Esophagus squamous epithelium (tissue), 4 donors: ENCODE measurements at regions not wholly inside any gene's neighbourhood (a gene's known extent, or its start where the extent isn't known, plus 50 kb on each side); places are given as distances from the start of the nearest gene placed in this dataset.

Source experiments
- POLR2A ChIP-seq, 4 donors: fragments of 450-650 bp; IDR thresholded peaks; one replicate each; pipeline ENCODE4 v1.6.1; 2017; ENCODE audit warnings: antibody characterized with exemption in 4 of 4, mild to moderate bottlenecking in 4 of 4, moderate library complexity in 3 of 4
- TF ChIP-seq, protein P1 (sequence below), 6 experiments: fragments of 450-650 bp in 4 of 6; fragments of 200-600 bp in 2 of 6; sonication (generic) in 2 of 6; IDR thresholded peaks; one replicate each; pipeline ENCODE4 v1.5.1; 2016 to 2019; ENCODE audit warnings: antibody characterized with exemption in 6 of 6, mild to moderate bottlenecking in 4 of 6, moderate library complexity in 4 of 6

DNA sequence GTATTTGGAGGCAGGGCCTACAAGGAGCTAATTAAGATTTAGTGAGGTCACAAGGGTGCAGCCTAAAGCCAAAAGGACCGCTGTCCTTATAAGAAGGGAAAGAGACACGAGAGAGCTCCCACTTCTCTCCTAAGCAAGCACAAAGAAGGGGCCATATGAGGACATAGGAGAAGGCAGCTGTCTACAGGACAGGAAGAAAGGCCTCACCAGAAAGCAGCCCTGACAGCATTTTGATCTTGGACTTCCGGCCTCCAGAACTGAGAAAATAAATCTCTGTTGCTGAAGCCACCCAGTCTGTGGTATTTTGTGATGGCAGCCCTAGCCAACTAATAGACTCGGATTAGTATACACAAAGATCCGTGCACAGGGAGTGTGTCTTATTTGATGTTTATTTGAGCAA is 139.7 kb downstream of the B3GNT2 start:
- no peak for TF ChIP-seq POLR2A (IDR thresholded peaks at IDR 0.05)
- TF ChIP-seq, protein P1, sequence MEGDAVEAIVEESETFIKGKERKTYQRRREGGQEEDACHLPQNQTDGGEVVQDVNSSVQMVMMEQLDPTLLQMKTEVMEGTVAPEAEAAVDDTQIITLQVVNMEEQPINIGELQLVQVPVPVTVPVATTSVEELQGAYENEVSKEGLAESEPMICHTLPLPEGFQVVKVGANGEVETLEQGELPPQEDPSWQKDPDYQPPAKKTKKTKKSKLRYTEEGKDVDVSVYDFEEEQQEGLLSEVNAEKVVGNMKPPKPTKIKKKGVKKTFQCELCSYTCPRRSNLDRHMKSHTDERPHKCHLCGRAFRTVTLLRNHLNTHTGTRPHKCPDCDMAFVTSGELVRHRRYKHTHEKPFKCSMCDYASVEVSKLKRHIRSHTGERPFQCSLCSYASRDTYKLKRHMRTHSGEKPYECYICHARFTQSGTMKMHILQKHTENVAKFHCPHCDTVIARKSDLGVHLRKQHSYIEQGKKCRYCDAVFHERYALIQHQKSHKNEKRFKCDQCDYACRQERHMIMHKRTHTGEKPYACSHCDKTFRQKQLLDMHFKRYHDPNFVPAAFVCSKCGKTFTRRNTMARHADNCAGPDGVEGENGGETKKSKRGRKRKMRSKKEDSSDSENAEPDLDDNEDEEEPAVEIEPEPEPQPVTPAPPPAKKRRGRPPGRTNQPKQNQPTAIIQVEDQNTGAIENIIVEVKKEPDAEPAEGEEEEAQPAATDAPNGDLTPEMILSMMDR (IDR thresholded peaks at IDR 0.05) = no peak
